Activated T-cell treated with anti-CD3 and anti-CD28 coated beads for 24 hours (primary cell): ENCODE measurements at regions not wholly inside any gene's neighbourhood (a gene's known extent, or its start where the extent isn't known, plus 50 kb on each side); places are given as distances from the start of the nearest gene placed in this dataset.
"Not testable (repeated sequence)": the region's sequence is repeated elsewhere in the genome, so short reads cannot be mapped to it uniquely, and the experiment has no call there.

ENCODE experiments used
- DNase-seq: peaks from one replicate; pipeline ENCODE4 v3.0.0-alpha.2; 2020; ENCODE audit warnings: low read depth

GRCh38 chr10:131363416-131363815, 51.9 kb upstream of the TCERG1L start:
- DNase-seq = no peak

GRCh38 chr10:131371571-131371970, 60.0 kb upstream of the TCERG1L start:
- no peak for DNase-seq

- no peak for DNase-seq
Observed at GRCh38 chr10:131381576-131381975, 70.1 kb upstream of the TCERG1L start.

- DNase-seq = not testable (repeated sequence)
Observed at GRCh38 chr10:131385161-131385872, 73.8 kb upstream of the TCERG1L start.

GRCh38 chr10:131387018-131387529, 75.6 kb upstream of the TCERG1L start:
- no peak for DNase-seq

- no peak for DNase-seq
Observed at GRCh38 chr10:131391936-131392335, 80.4 kb upstream of the TCERG1L start.

- DNase-seq = no peak
Observed at GRCh38 chr10:131396121-131397050, 84.9 kb upstream of the TCERG1L start.

GRCh38 chr10:131398166-131398565, 86.6 kb upstream of the TCERG1L start:
- DNase-seq = no peak

- DNase-seq = no peak
Observed at GRCh38 chr10:131399981-131400380, 88.5 kb upstream of the TCERG1L start.

- no peak for DNase-seq
Observed at GRCh38 chr10:131400513-131400912, 89.0 kb upstream of the TCERG1L start.

GRCh38 chr10:131402771-131403650, 91.5 kb upstream of the TCERG1L start:
- no peak for DNase-seq

- no peak for DNase-seq
Observed at GRCh38 chr10:131403936-131404335, 92.4 kb upstream of the TCERG1L start.

GRCh38 chr10:131404886-131405285, 93.4 kb upstream of the TCERG1L start:
- no peak for DNase-seq

- DNase-seq = no peak
Observed at GRCh38 chr10:131406676-131407392, 95.3 kb upstream of the TCERG1L start.

GRCh38 chr10:131418681-131419080, 107.2 kb upstream of the TCERG1L start:
- no peak for DNase-seq

GRCh38 chr10:131419797-131420196, 108.3 kb upstream of the TCERG1L start:
- DNase-seq = no peak

GRCh38 chr10:131420867-131421266, 109.3 kb upstream of the TCERG1L start:
- DNase-seq = no peak

- DNase-seq = no peak
Observed at GRCh38 chr10:131421381-131421780, 109.9 kb upstream of the TCERG1L start.

- no peak for DNase-seq
Observed at GRCh38 chr10:131422731-131423130, 111.2 kb upstream of the TCERG1L start.

GRCh38 chr10:131424053-131424452, 112.5 kb upstream of the TCERG1L start:
- no peak for DNase-seq

- DNase-seq = no peak
Observed at GRCh38 chr10:131424836-131425491, 113.4 kb upstream of the TCERG1L start.
